B cell (primary cell): ENCODE measurements at regions not wholly inside any gene's neighbourhood (a gene's known extent, or its start where the extent isn't known, plus 50 kb on each side); places are given as distances from the start of the nearest gene placed in this dataset.

Source experiments
- EZH2 ChIP-seq: IDR thresholded peaks from 2 replicates; pipeline ENCODE4 v1.6.1; 2012; ENCODE audit warnings: borderline replicate concordance, low read depth, mild to moderate bottlenecking, moderate library complexity, low read length; ENCODE audit not compliant: insufficient read depth, poor library complexity, severe bottlenecking
- TF ChIP-seq, protein P1 (sequence below): fragments of 200-600 bp; IDR thresholded peaks from one replicate; pipeline ENCODE4 v1.8.0; 2022; ENCODE audit warnings: antibody characterized with exemption, mild to moderate bottlenecking

DNA sequence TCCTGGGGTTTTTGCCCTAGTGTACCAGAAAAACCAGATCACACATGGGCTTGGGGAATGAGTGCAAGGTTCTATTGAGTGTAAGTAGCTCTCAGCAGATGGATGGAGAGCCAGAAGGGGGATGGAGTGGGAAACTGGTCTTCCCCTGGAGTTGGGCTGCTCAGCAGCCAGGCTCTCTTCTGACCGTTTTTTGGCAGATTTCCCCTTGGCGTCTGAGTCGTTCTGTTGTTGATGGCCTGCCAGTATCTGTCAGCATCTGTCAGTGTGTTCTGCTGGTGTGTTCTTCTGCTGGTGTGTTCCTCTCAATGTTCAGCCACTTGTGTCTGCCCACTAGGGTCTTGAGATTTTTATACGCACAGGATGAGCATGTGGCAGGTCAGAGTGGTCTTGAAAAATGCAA, 633.9 kb upstream of the CPEB2 start:
- TF ChIP-seq, protein P1, sequence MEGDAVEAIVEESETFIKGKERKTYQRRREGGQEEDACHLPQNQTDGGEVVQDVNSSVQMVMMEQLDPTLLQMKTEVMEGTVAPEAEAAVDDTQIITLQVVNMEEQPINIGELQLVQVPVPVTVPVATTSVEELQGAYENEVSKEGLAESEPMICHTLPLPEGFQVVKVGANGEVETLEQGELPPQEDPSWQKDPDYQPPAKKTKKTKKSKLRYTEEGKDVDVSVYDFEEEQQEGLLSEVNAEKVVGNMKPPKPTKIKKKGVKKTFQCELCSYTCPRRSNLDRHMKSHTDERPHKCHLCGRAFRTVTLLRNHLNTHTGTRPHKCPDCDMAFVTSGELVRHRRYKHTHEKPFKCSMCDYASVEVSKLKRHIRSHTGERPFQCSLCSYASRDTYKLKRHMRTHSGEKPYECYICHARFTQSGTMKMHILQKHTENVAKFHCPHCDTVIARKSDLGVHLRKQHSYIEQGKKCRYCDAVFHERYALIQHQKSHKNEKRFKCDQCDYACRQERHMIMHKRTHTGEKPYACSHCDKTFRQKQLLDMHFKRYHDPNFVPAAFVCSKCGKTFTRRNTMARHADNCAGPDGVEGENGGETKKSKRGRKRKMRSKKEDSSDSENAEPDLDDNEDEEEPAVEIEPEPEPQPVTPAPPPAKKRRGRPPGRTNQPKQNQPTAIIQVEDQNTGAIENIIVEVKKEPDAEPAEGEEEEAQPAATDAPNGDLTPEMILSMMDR: no peak
- TF ChIP-seq EZH2: no peak
